Loucy (cell line): ENCODE measurements at regions not wholly inside any gene's neighbourhood (a gene's known extent, or its start where the extent isn't known, plus 50 kb on each side); places are given as distances from the start of the nearest gene placed in this dataset.

ENCODE experiments used
- H2AFZ ChIP-seq: fragments of 200-600 bp; sonication (generic); 2 replicates; pipeline ENCODE4 v1.6.0; 2016; ENCODE audit warnings: antibody characterized with exemption, mild to moderate bottlenecking, low read length, moderate library complexity
- H3F3A ChIP-seq: fragments of 200-600 bp; 2 replicates; pipeline ENCODE4 v1.6.0; 2016; ENCODE audit warnings: antibody characterized with exemption, low read depth, mild to moderate bottlenecking
- H3K27me3 ChIP-seq: fragments of 200-600 bp; sonication (generic); 2 replicates; pipeline ENCODE4 v1.6.1; 2014; ENCODE audit warnings: low read length, mild to moderate bottlenecking; ENCODE audit not compliant: insufficient read depth, poor library complexity, severe bottlenecking
- H3K36me3 ChIP-seq: fragments of 200-600 bp; sonication (generic); 2 replicates; pipeline ENCODE4 v1.6.1; 2016; ENCODE audit warnings: low read length; ENCODE audit not compliant: insufficient read depth
- H3K4me1 ChIP-seq: fragments of 200-600 bp; sonication (generic); 2 replicates; pipeline ENCODE4 v1.5.1; 2014; ENCODE audit warnings: low read length, mild to moderate bottlenecking; ENCODE audit not compliant: insufficient read depth, poor library complexity, severe bottlenecking
- H3K4me2 ChIP-seq: fragments of 200-600 bp; sonication (generic); 2 replicates; pipeline ENCODE4 v1.6.0; 2014; ENCODE audit warnings: antibody characterized with exemption, low read length, low read depth, mild to moderate bottlenecking; ENCODE audit not compliant: poor library complexity, severe bottlenecking
- H3K4me3 ChIP-seq: fragments of 200-600 bp; sonication (generic); 2 replicates; pipeline ENCODE4 v1.5.1; 2014; ENCODE audit warnings: low read length, mild to moderate bottlenecking, mixed read lengths; ENCODE audit not compliant: poor library complexity, severe bottlenecking
- H3K79me2 ChIP-seq: fragments of 200-600 bp; sonication (generic); 2 replicates; pipeline ENCODE4 v1.6.1; 2014; ENCODE audit warnings: low read length; ENCODE audit not compliant: insufficient read depth
- H3K9ac ChIP-seq: fragments of 200-600 bp; sonication (generic); 2 replicates; pipeline ENCODE4 v1.6.0; 2014; ENCODE audit warnings: mild to moderate bottlenecking, low read depth, low read length, moderate library complexity; ENCODE audit not compliant: poor library complexity, severe bottlenecking
- H3K9me2 ChIP-seq: fragments of 200-600 bp; sonication (generic); replicated peaks from 2 replicates; pipeline ENCODE4 v1.6.1; 2016; ENCODE audit warnings: low read depth, low read length, mixed read lengths
- H3K9me3 ChIP-seq: fragments of 200-600 bp; sonication (generic); 2 replicates; pipeline ENCODE4 v1.6.1; 2014; ENCODE audit warnings: mild to moderate bottlenecking, antibody characterized with exemption, low read length, low read depth; ENCODE audit not compliant: insufficient read depth
- H4K20me1 ChIP-seq: fragments of 200-600 bp; sonication (generic); 2 replicates; pipeline ENCODE4 v1.6.0; 2014; ENCODE audit warnings: antibody characterized with exemption, low read length, mild to moderate bottlenecking; ENCODE audit not compliant: insufficient read depth, poor library complexity, severe bottlenecking
- EZH2phosphoT487 ChIP-seq: fragments of 200-600 bp; IDR thresholded peaks from 2 replicates; pipeline ENCODE4 v1.6.1; 2018; ENCODE audit warnings: antibody characterized with exemption, mild to moderate bottlenecking, moderate library complexity, borderline replicate concordance
- TF ChIP-seq, protein P1 (sequence below): fragments of 200-600 bp; sonication (generic); conservative IDR thresholded peaks from 2 replicates; pipeline ENCODE4 v1.5.1; 2014; ENCODE audit warnings: mild to moderate bottlenecking, antibody characterized with exemption, low read length

DNA sequence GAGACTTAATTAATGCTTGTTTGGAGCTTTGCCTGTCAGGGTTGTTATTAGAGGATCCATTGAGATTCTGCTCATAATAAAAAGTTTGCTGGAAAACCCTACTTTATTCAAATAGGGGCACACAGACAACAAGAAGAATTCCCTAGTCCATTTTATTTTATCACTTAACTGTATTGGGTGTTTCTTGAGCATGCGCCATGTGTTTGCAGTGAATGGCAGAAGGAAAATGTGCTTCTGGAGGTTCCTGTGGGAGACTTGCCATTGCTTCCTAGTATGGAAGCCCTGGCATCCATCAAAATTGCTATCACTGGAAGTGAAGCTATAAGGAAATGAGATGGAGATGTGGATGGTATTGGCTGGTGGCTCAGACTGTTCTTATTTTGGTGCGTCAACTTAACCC, 106.6 kb upstream of the GALNT18 start:
- no peak overlapping the region for H3K4me3 ChIP-seq

DNA sequence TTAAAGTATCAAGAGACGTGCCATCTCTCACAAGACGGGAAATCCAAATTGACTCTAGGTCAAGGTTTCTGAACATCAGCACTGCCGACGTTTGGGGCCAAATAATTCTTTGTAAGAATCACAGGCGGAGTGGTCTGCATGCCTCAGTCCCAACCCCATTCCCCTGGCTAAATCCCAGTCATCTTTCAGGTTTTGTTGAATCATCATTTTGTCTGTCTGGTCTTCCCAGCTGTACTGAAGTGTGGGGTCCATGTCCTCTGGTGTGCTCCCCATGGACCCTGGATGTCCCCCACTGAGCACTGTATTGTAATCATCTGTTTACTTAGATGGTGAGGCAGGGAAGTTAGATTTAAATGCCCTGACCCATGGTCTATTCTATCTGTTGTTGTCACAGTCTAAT, 103.6 kb upstream of the GALNT18 start:
- Histone ChIP-seq H2AFZ (no peak overlapping the region), H3K9me3 (no peaks in the 10 kb centered on the region), H3K9me2 (no peaks in the 10 kb centered on the region), H3K9ac (no peak overlapping the region), H3K4me3 (no peak overlapping the region), H3K79me2 (no peaks in the 10 kb centered on the region), H3K4me2 (no peak overlapping the region), H3K4me1 (no peaks in the 10 kb centered on the region), H3K27me3 (no peaks in the 10 kb centered on the region), H3K36me3 (no peaks in the 10 kb centered on the region), H4K20me1 (no peaks in the 10 kb centered on the region), H3F3A (no peaks in the 10 kb centered on the region)
- no peak for TF ChIP-seq EZH2phosphoT487
- TF ChIP-seq, protein P1, sequence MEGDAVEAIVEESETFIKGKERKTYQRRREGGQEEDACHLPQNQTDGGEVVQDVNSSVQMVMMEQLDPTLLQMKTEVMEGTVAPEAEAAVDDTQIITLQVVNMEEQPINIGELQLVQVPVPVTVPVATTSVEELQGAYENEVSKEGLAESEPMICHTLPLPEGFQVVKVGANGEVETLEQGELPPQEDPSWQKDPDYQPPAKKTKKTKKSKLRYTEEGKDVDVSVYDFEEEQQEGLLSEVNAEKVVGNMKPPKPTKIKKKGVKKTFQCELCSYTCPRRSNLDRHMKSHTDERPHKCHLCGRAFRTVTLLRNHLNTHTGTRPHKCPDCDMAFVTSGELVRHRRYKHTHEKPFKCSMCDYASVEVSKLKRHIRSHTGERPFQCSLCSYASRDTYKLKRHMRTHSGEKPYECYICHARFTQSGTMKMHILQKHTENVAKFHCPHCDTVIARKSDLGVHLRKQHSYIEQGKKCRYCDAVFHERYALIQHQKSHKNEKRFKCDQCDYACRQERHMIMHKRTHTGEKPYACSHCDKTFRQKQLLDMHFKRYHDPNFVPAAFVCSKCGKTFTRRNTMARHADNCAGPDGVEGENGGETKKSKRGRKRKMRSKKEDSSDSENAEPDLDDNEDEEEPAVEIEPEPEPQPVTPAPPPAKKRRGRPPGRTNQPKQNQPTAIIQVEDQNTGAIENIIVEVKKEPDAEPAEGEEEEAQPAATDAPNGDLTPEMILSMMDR, result no peak

More for the DNA sequence above, 106.6 kb upstream of the GALNT18 start:
- Histone ChIP-seq H3K9ac (no peak overlapping the region), H3K4me2 (no peak overlapping the region), H2AFZ (no peak overlapping the region), H3F3A (no peaks in the 10 kb centered on the region), H3K27me3 (no peaks in the 10 kb centered on the region), H3K36me3 (no peaks in the 10 kb centered on the region), H4K20me1 (no peaks in the 10 kb centered on the region), H3K79me2 (no peaks in the 10 kb centered on the region), H3K9me2 (no peaks in the 10 kb centered on the region), H3K4me1 (no peaks in the 10 kb centered on the region), H3K9me3 (no peaks in the 10 kb centered on the region)
- no peak for TF ChIP-seq EZH2phosphoT487
- TF ChIP-seq, protein P1, result no peak

DNA sequence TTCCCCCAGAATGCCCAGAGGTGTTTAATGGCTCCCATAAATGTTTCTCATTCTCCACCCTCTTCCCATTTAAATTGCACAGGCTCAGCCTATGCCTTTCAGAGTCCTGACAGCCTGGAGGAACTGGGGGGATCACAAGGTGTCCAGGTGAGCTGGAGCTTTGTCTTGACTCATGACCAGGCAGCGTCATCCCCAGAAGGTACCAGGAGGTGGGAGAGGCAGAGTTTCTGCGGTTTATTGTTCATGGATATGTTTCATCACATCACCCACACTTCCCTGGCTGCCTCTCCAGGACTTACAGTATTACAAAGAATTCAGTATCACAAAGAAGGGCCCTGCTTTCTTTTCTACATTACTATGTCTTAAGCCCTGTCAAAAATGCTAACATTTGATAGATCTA, 103.2 kb upstream of the GALNT18 start:
- TF ChIP-seq EZH2phosphoT487, result no peak
- TF ChIP-seq, protein P1, result no peak
- no peaks in the 10 kb centered on the region for H3K27me3 ChIP-seq
- no peaks in the 10 kb centered on the region for H4K20me1 ChIP-seq
- H3K4me3 ChIP-seq, result no peak overlapping the region
- H2AFZ ChIP-seq, result no peak overlapping the region
- H3K9me2 ChIP-seq, result no peaks in the 10 kb centered on the region
- no peaks in the 10 kb centered on the region for H3K79me2 ChIP-seq
- H3K4me1 ChIP-seq, result no peaks in the 10 kb centered on the region
- no peaks in the 10 kb centered on the region for H3F3A ChIP-seq
- H3K4me2 ChIP-seq, result no peak overlapping the region
- no peaks in the 10 kb centered on the region for H3K36me3 ChIP-seq
- H3K9me3 ChIP-seq, result no peaks in the 10 kb centered on the region
- H3K9ac ChIP-seq, result no peak overlapping the region
